H9 (cell line): ENCODE measurements at regions not wholly inside any gene's neighbourhood (a gene's known extent, or its start where the extent isn't known, plus 50 kb on each side); places are given as distances from the start of the nearest gene placed in this dataset.

ENCODE experiments used
- DNase-seq: peaks from one replicate; pipeline ENCODE4 v3.0.0-alpha.2; 2017
- H2AFZ ChIP-seq: one replicate; pipeline ENCODE4 v1.6.1; 2013; ENCODE audit warnings: mild to moderate bottlenecking, low read length, control low read depth, moderate library complexity
- H2AK5ac ChIP-seq: 2 replicates; pipeline ENCODE4 v1.6.1; 2013; ENCODE audit warnings: low read length, control low read depth, mixed read lengths; ENCODE audit not compliant: insufficient read length
- H2BK120ac ChIP-seq: one replicate; pipeline ENCODE4 v1.6.1; 2013; ENCODE audit warnings: low read depth, mild to moderate bottlenecking, low read length, control low read depth, inconsistent platforms; ENCODE audit not compliant: poor library complexity, severe bottlenecking
- H2BK12ac ChIP-seq: 2 replicates; pipeline ENCODE4 v1.6.1; 2013; ENCODE audit warnings: low read length, control low read depth, mixed read lengths, low read depth; ENCODE audit not compliant: insufficient read length
- H2BK15ac ChIP-seq: 2 replicates; pipeline ENCODE4 v1.6.1; 2013; ENCODE audit warnings: low read depth, low read length, control low read depth
- H2BK20ac ChIP-seq: one replicate; pipeline ENCODE4 v1.6.1; 2013; ENCODE audit warnings: low read depth, mild to moderate bottlenecking, low read length, control low read depth, inconsistent platforms; ENCODE audit not compliant: poor library complexity, severe bottlenecking
- H2BK5ac ChIP-seq: 2 replicates; pipeline ENCODE4 v1.6.1; 2013; ENCODE audit warnings: low read length, control low read depth, mixed read lengths; ENCODE audit not compliant: insufficient read length
- H3K14ac ChIP-seq: 2 replicates; pipeline ENCODE4 v1.6.1; 2013; ENCODE audit warnings: low read length, control low read depth; ENCODE audit not compliant: insufficient read depth
- H3K18ac ChIP-seq: 2 replicates; pipeline ENCODE4 v1.6.1; 2013; ENCODE audit warnings: low read depth, mild to moderate bottlenecking, mixed read lengths, low read length, control low read depth; ENCODE audit not compliant: insufficient read length
- H3K23ac ChIP-seq: 2 replicates; pipeline ENCODE4 v1.6.1; 2013; ENCODE audit warnings: low read length, control low read depth, mixed read lengths, low read depth; ENCODE audit not compliant: insufficient read length
- H3K23me2 ChIP-seq: 2 replicates; pipeline ENCODE4 v1.6.1; 2013; ENCODE audit warnings: low read depth, mild to moderate bottlenecking, mixed read lengths, low read length, control low read depth; ENCODE audit not compliant: insufficient read length, poor library complexity, severe bottlenecking
- H3K27ac ChIP-seq: 2 replicates; pipeline ENCODE4 v1.5.1; 2013; ENCODE audit warnings: low read length, control low read depth, mixed read lengths, low read depth; ENCODE audit not compliant: insufficient read length
- H3K27me3 ChIP-seq: 2 replicates; pipeline ENCODE4 v1.6.1; 2013; ENCODE audit warnings: low read length, control low read depth, inconsistent platforms; ENCODE audit not compliant: insufficient read depth
- H3K4ac ChIP-seq: 2 replicates; pipeline ENCODE4 v1.6.1; 2013; ENCODE audit warnings: low read depth, mild to moderate bottlenecking, control low read depth, inconsistent platforms, low read length, moderate library complexity
- H3K4me1 ChIP-seq: 2 replicates; pipeline ENCODE4 v1.6.1; 2013; ENCODE audit warnings: low read length, control low read depth, inconsistent platforms; ENCODE audit not compliant: insufficient read depth
- H3K4me2 ChIP-seq: 2 replicates; pipeline ENCODE4 v1.6.1; 2013; ENCODE audit warnings: low read length, control low read depth, mixed read lengths; ENCODE audit not compliant: insufficient read length, insufficient read depth
- H3K56ac ChIP-seq: 2 replicates; pipeline ENCODE4 v1.6.1; 2013; ENCODE audit warnings: low read depth, mild to moderate bottlenecking, mixed read lengths, low read length, control low read depth; ENCODE audit not compliant: insufficient read length
- H3K79me1 ChIP-seq: 2 replicates; pipeline ENCODE4 v1.6.1; 2013; ENCODE audit warnings: low read depth, mild to moderate bottlenecking, moderate library complexity, low read length, control low read depth, inconsistent platforms; ENCODE audit not compliant: insufficient read depth, poor library complexity, severe bottlenecking
- H3K79me2 ChIP-seq: 2 replicates; pipeline ENCODE4 v1.6.1; 2013; ENCODE audit warnings: low read length, control low read depth, inconsistent platforms; ENCODE audit not compliant: insufficient read depth
- H3K9ac ChIP-seq: 2 replicates; pipeline ENCODE4 v1.6.1; 2013; ENCODE audit warnings: low read length, control low read depth, mixed read lengths; ENCODE audit not compliant: insufficient read length; ENCODE audit errors: extremely low read depth
- H3K9me3 ChIP-seq: one replicate; pipeline ENCODE4 v1.6.1; 2013; ENCODE audit warnings: low read depth, low read length, inconsistent platforms; ENCODE audit not compliant: control insufficient read depth
- H3T11ph ChIP-seq: one replicate; pipeline ENCODE4 v1.6.1; 2013; ENCODE audit warnings: mild to moderate bottlenecking, low read length, control low read depth, inconsistent platforms
- H4K20me1 ChIP-seq: one replicate; pipeline ENCODE4 v1.6.1; 2013; ENCODE audit not compliant: control insufficient read depth, insufficient read length, insufficient read depth
- H4K5ac ChIP-seq: 2 replicates; pipeline ENCODE4 v1.6.1; 2013; ENCODE audit warnings: low read depth, mild to moderate bottlenecking, mixed read lengths, low read length, control low read depth; ENCODE audit not compliant: insufficient read length
- H4K8ac ChIP-seq: replicated peaks from 2 replicates; pipeline ENCODE4 v1.6.1; 2013; ENCODE audit warnings: low read length, control low read depth, mixed read lengths, low read depth; ENCODE audit not compliant: insufficient read length
- H4K91ac ChIP-seq: 2 replicates; pipeline ENCODE4 v1.6.1; 2013; ENCODE audit warnings: low read depth, mild to moderate bottlenecking, moderate library complexity, mixed read lengths, low read length, control low read depth; ENCODE audit not compliant: insufficient read length
- H3K27ac Mint-ChIP-seq, 3 experiments: 2 replicates in 2 of 3; 3 replicates in 1 of 3; pipeline ENCODE4 v1.8.0; 2020 to 2021; ENCODE audit warnings: mixed read lengths in 3 of 3, mild to moderate bottlenecking in 1 of 3, moderate library complexity in 1 of 3
- H3K27me3 Mint-ChIP-seq: 2 replicates; pipeline ENCODE4 v1.8.0; 2021; ENCODE audit warnings: low read depth, mild to moderate bottlenecking, moderate library complexity, mixed read lengths
- H3K36me3 Mint-ChIP-seq, 3 experiments: 2 replicates in 2 of 3; 3 replicates in 1 of 3; pipeline ENCODE4 v1.8.0; 2020 to 2021; ENCODE audit warnings: low read depth in 3 of 3, mixed read lengths in 3 of 3; ENCODE audit not compliant: insufficient read depth in 1 of 3
- H3K4me1 Mint-ChIP-seq, 2 experiments: 2 replicates each; pipeline ENCODE4 v1.8.0; 2020; ENCODE audit warnings: mixed read lengths in 2 of 2
- H3K4me3 Mint-ChIP-seq, 2 experiments: 2 replicates in 1 of 2; 3 replicates in 1 of 2; pipeline ENCODE4 v1.8.0; 2020 to 2021; ENCODE audit warnings: mild to moderate bottlenecking in 2 of 2, mixed read lengths in 2 of 2, moderate library complexity in 1 of 2
- H3K9me3 Mint-ChIP-seq, 2 experiments: 2 replicates in 1 of 2; 3 replicates in 1 of 2; pipeline ENCODE4 v1.8.0; 2020; ENCODE audit warnings: mild to moderate bottlenecking in 2 of 2, mixed read lengths in 2 of 2, moderate library complexity in 1 of 2
- WGBS: extraction: QIAGEN DNeasy Blood & Tissue Kit; methylation state at CpG from one replicate; pipeline ENCODE4 v1.1.7; 2013; ENCODE audit warnings: missing lambda C conversion rate, low lambda C conversion rate, mixed read lengths; ENCODE audit not compliant: insufficient read length; ENCODE audit errors: extremely low coverage; 5-methylcytosine and 5-hydroxymethylcytosine counted together
- TF ChIP-seq, protein P1 (sequence below): fragments of 200-600 bp; sonication (generic); conservative IDR thresholded peaks from 3 replicates; pipeline ENCODE4 v1.8.0; 2021; ENCODE audit warnings: antibody characterized with exemption, mild to moderate bottlenecking

DNA sequence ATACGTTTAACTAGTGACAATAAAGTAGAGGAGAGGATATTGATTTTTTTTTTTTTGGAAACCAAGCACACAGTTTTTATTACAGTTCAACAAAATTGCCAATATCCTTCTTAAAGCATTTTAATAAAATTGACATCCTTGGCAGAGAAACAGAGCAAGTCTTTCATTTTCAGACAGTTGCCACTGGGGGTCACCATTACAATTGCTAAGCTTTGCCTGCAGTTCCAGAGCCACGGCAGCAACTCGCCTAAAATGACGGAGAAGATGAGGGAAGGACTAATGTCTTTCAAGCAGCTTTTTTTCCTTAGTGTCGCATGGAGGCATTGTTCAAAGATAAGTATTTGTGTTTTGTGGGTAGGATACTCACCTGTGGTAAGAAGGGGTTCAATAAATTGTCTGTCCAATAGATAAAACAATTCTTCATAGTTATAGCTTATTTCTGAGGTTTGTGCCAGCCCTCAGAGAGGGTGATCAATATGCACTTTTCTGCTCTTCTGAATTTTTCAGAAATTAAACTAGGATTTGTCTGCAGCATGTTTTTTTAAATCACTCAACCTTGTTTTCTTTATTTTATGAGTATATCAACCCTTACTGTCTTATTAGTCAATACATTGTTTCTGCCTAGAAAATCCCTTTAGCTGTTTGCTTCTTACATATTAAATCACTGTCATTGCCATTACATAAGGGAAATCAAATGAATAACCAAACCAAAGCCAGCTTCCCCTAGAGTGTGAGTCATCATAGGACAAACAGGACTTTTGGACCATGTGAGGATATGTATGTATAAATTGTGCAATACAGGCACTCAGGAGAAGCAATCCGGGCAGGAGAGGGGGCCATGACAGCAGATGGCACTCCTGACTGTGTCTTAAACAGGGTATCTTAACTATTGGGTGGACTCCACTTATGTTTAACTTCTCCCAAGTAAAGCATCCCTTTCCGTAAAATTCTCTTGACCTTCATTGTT lies 508.1 kb upstream of the ARX start:
- peak; percentile 45 for DNase-seq
- no peak overlapping the region for H3K27ac Mint-ChIP-seq
- Histone ChIP-seq H2BK20ac (no peak overlapping the region), H3K4me2 (no peak overlapping the region), H4K8ac (no peak overlapping the region), H2AK5ac (no peak overlapping the region), H4K5ac (no peak overlapping the region), H3K23me2 (no peaks in the 10 kb centered on the region), H3K27me3 (no peaks in the 10 kb centered on the region), H3K79me1 (no peaks in the 10 kb centered on the region), H3K4ac (no peak overlapping the region), H3T11ph (no peak overlapping the region), H3K23ac (no peak overlapping the region), H3K9ac (no peak overlapping the region), H3K18ac (no peak overlapping the region), H2AFZ (no peak overlapping the region), H3K4me1 (no peaks in the 10 kb centered on the region), H2BK12ac (no peak overlapping the region), H3K79me2 (no peaks in the 10 kb centered on the region), H2BK15ac (no peak overlapping the region), H2BK5ac (no peak overlapping the region), H4K91ac (no peak overlapping the region), H3K56ac (no peak overlapping the region), H3K27ac (no peak overlapping the region), H2BK120ac (no peak overlapping the region), H4K20me1 (no peaks in the 10 kb centered on the region), H3K14ac (no peak overlapping the region), H3K9me3 (peaks cover 45% of the 10 kb centered on the region)
- peaks cover 56 to 57% of the 10 kb centered on the region in 2 experiments for H3K9me3 Mint-ChIP-seq
- TF ChIP-seq, protein P1, sequence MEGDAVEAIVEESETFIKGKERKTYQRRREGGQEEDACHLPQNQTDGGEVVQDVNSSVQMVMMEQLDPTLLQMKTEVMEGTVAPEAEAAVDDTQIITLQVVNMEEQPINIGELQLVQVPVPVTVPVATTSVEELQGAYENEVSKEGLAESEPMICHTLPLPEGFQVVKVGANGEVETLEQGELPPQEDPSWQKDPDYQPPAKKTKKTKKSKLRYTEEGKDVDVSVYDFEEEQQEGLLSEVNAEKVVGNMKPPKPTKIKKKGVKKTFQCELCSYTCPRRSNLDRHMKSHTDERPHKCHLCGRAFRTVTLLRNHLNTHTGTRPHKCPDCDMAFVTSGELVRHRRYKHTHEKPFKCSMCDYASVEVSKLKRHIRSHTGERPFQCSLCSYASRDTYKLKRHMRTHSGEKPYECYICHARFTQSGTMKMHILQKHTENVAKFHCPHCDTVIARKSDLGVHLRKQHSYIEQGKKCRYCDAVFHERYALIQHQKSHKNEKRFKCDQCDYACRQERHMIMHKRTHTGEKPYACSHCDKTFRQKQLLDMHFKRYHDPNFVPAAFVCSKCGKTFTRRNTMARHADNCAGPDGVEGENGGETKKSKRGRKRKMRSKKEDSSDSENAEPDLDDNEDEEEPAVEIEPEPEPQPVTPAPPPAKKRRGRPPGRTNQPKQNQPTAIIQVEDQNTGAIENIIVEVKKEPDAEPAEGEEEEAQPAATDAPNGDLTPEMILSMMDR, result peak; percentile 62; the same call in 2 of the 3 replicates
- peaks cover 6% of the 10 kb centered on the region in 2 experiments for H3K4me1 Mint-ChIP-seq
- H3K27me3 Mint-ChIP-seq, result no peaks in the 10 kb centered on the region
- no CpG with 5 or more reads among the region's 7 CpGs for WGBS
- H3K36me3 Mint-ChIP-seq, result no peaks in the 10 kb centered on the region
- H3K4me3 Mint-ChIP-seq, result no peak overlapping the region
